CD14-positive monocyte (primary cell): ENCODE measurements at regions not wholly inside any gene's neighbourhood (a gene's known extent, or its start where the extent isn't known, plus 50 kb on each side); places are given as distances from the start of the nearest gene placed in this dataset.

Source experiments
- DNase-seq, 3 donors: peaks; one replicate each; pipeline ENCODE4 v3.0.0-alpha.2; 2011 to 2022
- H2AFZ ChIP-seq: 2 replicates; pipeline ENCODE4 v1.6.0; 2012; ENCODE audit warnings: mild to moderate bottlenecking, low read depth, low read length, inconsistent platforms; ENCODE audit not compliant: insufficient read depth, poor library complexity, severe bottlenecking
- H3K27ac ChIP-seq, 2 donors: 1 replicate in 1 of 2; 2 replicates in 1 of 2; pipeline ENCODE4 v1.5.1; 2012 to 2013; ENCODE audit warnings: low read length in 2 of 2, control low read depth in 1 of 2, inconsistent platforms in 1 of 2, low read depth in 1 of 2, mild to moderate bottlenecking in 1 of 2
- H3K27me3 ChIP-seq, 2 donors: one replicate each; pipeline versions ENCODE4 v1.6.0 to v1.6.1; 2011 to 2013; ENCODE audit warnings: low read length in 2 of 2; ENCODE audit not compliant: control insufficient read depth in 2 of 2, insufficient read depth in 2 of 2
- H3K36me3 ChIP-seq, 2 donors: replicated peaks in 1 of 2; 1 replicate in 1 of 2; 2 replicates in 1 of 2; pipeline versions ENCODE4 v1.5.1 to v1.6.1; 2012 to 2013; ENCODE audit warnings: low read length in 2 of 2, control low read depth in 1 of 2, inconsistent platforms in 1 of 2, mild to moderate bottlenecking in 1 of 2; ENCODE audit not compliant: insufficient read depth in 2 of 2, control insufficient read depth in 1 of 2
- H3K4me1 ChIP-seq, 2 donors: 1 replicate in 1 of 2; 2 replicates in 1 of 2; pipeline versions ENCODE4 v1.5.1 to v1.6.1; 2012 to 2013; ENCODE audit warnings: low read length in 2 of 2, control low read depth in 1 of 2, inconsistent platforms in 1 of 2, mild to moderate bottlenecking in 1 of 2, moderate library complexity in 1 of 2; ENCODE audit not compliant: insufficient read depth in 2 of 2, control insufficient read depth in 1 of 2
- H3K4me2 ChIP-seq: replicated peaks from 2 replicates; pipeline ENCODE3; 2012; ENCODE audit warnings: low read length, moderate library complexity, mild to moderate bottlenecking; ENCODE audit not compliant: poor library complexity, severe bottlenecking; ENCODE audit errors: extremely low read depth
- H3K4me3 ChIP-seq, 3 experiments: fragments of 200-600 bp in 1 of 3; sonication (generic) in 1 of 3; replicated peaks in 1 of 3; 1 replicate in 2 of 3; 2 replicates in 1 of 3; pipeline ENCODE4 v1.5.1; 2011 to 2013; ENCODE audit warnings: low read length in 3 of 3, mild to moderate bottlenecking in 3 of 3, control low read depth in 2 of 3, low read depth in 2 of 3, inconsistent platforms in 1 of 3, moderate library complexity in 1 of 3
- H3K79me2 ChIP-seq: 2 replicates; pipeline ENCODE4 v1.6.0; 2012; ENCODE audit warnings: mild to moderate bottlenecking, control low read depth, inconsistent platforms, low read length, moderate library complexity; ENCODE audit not compliant: insufficient read depth
- H3K9ac ChIP-seq: 2 replicates; pipeline ENCODE4 v1.6.0; 2017; ENCODE audit warnings: low read length, mild to moderate bottlenecking; ENCODE audit not compliant: insufficient read depth, poor library complexity, severe bottlenecking
- H3K9me3 ChIP-seq, 2 donors: replicated peaks in 1 of 2; 1 replicate in 1 of 2; 2 replicates in 1 of 2; pipeline versions ENCODE4 v1.5.1 to v1.6.1; 2012 to 2013; ENCODE audit warnings: low read length in 2 of 2, control low read depth in 1 of 2; ENCODE audit not compliant: control insufficient read depth in 1 of 2, insufficient read depth in 1 of 2
- H4K20me1 ChIP-seq: 2 replicates; pipeline ENCODE4 v1.6.0; 2012; ENCODE audit warnings: mild to moderate bottlenecking, low read length, control low read depth, moderate library complexity; ENCODE audit not compliant: insufficient read depth
- H3K27ac Mint-ChIP-seq, 7 donors: one replicate each; pipeline ENCODE4 v1.8.0; 2020; ENCODE audit warnings: mild to moderate bottlenecking in 7 of 7, mixed read lengths in 7 of 7, moderate library complexity in 6 of 7, inconsistent platforms in 2 of 7
- H3K27me3 Mint-ChIP-seq, 3 donors: one replicate each; pipeline ENCODE4 v1.8.0; 2021 to 2022; ENCODE audit warnings: low read depth in 3 of 3, mild to moderate bottlenecking in 3 of 3, mixed read lengths in 3 of 3, moderate library complexity in 3 of 3, inconsistent platforms in 1 of 3
- H3K36me3 Mint-ChIP-seq, 2 donors: one replicate each; pipeline ENCODE4 v1.8.0; 2020; ENCODE audit warnings: mixed read lengths in 2 of 2, inconsistent platforms in 1 of 2, mild to moderate bottlenecking in 1 of 2
- H3K4me1 Mint-ChIP-seq: one replicate; pipeline ENCODE4 v1.8.0; 2020; ENCODE audit warnings: mild to moderate bottlenecking, mixed read lengths
- H3K4me3 Mint-ChIP-seq, 2 donors: one replicate each; pipeline ENCODE4 v1.8.0; 2020; ENCODE audit warnings: mild to moderate bottlenecking in 2 of 2, mixed read lengths in 2 of 2, moderate library complexity in 1 of 2
- H3K9me3 Mint-ChIP-seq, 7 donors: one replicate each; pipeline ENCODE4 v1.8.0; 2020 to 2022; ENCODE audit warnings: mixed read lengths in 7 of 7, mild to moderate bottlenecking in 6 of 7, moderate library complexity in 6 of 7, inconsistent platforms in 2 of 7
- CTCF ChIP-seq: fragments of 200-600 bp; IDR thresholded peaks from one replicate; pipeline ENCODE4 v1.8.0; 2022; ENCODE audit warnings: antibody characterized with exemption, mild to moderate bottlenecking
- WGBS: methylation state at CpG from one replicate; pipeline ENCODE4 v1.1.5; 2013; ENCODE audit warnings: missing lambda C conversion rate; ENCODE audit not compliant: insufficient coverage; 5-methylcytosine and 5-hydroxymethylcytosine counted together
- intact Hi-C, 2 donors: fragments of 100-400 bp; cut with micrococcal nuclease; formaldehyde crosslinking; loops; one replicate each; pipeline versions ENCODE4 v1.15.0 to v1.15.1; 2023

GRCh38 chr18:40546875-40547274, 1408.2 kb upstream of the PIK3C3 start:
- H3K79me2 ChIP-seq: no peaks in the 10 kb centered on the region
- no peaks in the 10 kb centered on the region for H3K9me3 ChIP-seq
- WGBS: 100% methylated on average over 1 of the region's 3 CpGs
- H3K27me3 Mint-ChIP-seq: no peaks in the 10 kb centered on the region
- no peak overlapping the region for H3K4me3 ChIP-seq
- no peak for DNase-seq
- H3K9ac ChIP-seq: no peak overlapping the region
- H3K4me2 ChIP-seq: no peak overlapping the region
- no peaks in the 10 kb centered on the region for H3K4me1 Mint-ChIP-seq
- TF ChIP-seq CTCF: no peak
- intact Hi-C loops: no loop called here
- no peaks in the 10 kb centered on the region for H3K4me1 ChIP-seq
- H3K9me3 Mint-ChIP-seq: peaks cover 0 to 3% (median 0%) of the 10 kb centered on the region in 7 donors
- H4K20me1 ChIP-seq: no peaks in the 10 kb centered on the region
- H2AFZ ChIP-seq: no peak overlapping the region
- H3K27ac ChIP-seq: no peak overlapping the region
- H3K27ac Mint-ChIP-seq: no peak overlapping the region
- H3K36me3 ChIP-seq: no peaks in the 10 kb centered on the region
- no peak overlapping the region for H3K4me3 Mint-ChIP-seq
- no peaks in the 10 kb centered on the region for H3K27me3 ChIP-seq
- H3K36me3 Mint-ChIP-seq: no peaks in the 10 kb centered on the region

- no peak overlapping the region for H3K27ac Mint-ChIP-seq
- Histone ChIP-seq H3K4me3 (no peak overlapping the region), H3K9ac (no peak overlapping the region), H3K4me1 (no peaks in the 10 kb centered on the region), H3K27ac (no peak overlapping the region), H3K36me3 (no peaks in the 10 kb centered on the region), H3K79me2 (no peaks in the 10 kb centered on the region), H2AFZ (no peak overlapping the region), H4K20me1 (no peaks in the 10 kb centered on the region), H3K27me3 (no peaks in the 10 kb centered on the region), H3K4me2 (no peak overlapping the region), H3K9me3 (no peaks in the 10 kb centered on the region)
- TF ChIP-seq CTCF: no peak
- intact Hi-C loops: no loop called here
- no peak overlapping the region for H3K4me3 Mint-ChIP-seq
- WGBS: no CpG with 5 or more reads among the region's 2 CpGs
- H3K9me3 Mint-ChIP-seq: peaks cover 0 to 2% (median 0%) of the 10 kb centered on the region in 7 donors
- no peaks in the 10 kb centered on the region for H3K36me3 Mint-ChIP-seq
- H3K27me3 Mint-ChIP-seq: no peaks in the 10 kb centered on the region
- no peak for DNase-seq
- no peaks in the 10 kb centered on the region for H3K4me1 Mint-ChIP-seq
Measured at GRCh38 chr18:40534723-40535122, 1420.3 kb upstream of the PIK3C3 start.
